SU-DHL-6 (cell line): ENCODE measurements at regions not wholly inside any gene's neighbourhood (a gene's known extent, or its start where the extent isn't known, plus 50 kb on each side); places are given as distances from the start of the nearest gene placed in this dataset.

Experiments used
- H2AFZ ChIP-seq: fragments of 200-600 bp; sonication (generic); 2 replicates; pipeline ENCODE4 v1.6.1; 2014; ENCODE audit warnings: low read depth, mild to moderate bottlenecking, moderate library complexity, mixed read lengths, antibody characterized with exemption, low read length; ENCODE audit not compliant: severe bottlenecking
- H3F3A ChIP-seq: fragments of 200-600 bp; shearing (Covaris generic); 2 replicates; pipeline ENCODE4 v1.6.0; 2016; ENCODE audit warnings: antibody characterized with exemption, mild to moderate bottlenecking; ENCODE audit not compliant: insufficient read depth
- H3K27ac ChIP-seq: fragments of 200-600 bp; sonication (generic); 2 replicates; pipeline ENCODE4 v1.5.1; 2016; ENCODE audit warnings: low read depth, mild to moderate bottlenecking, low read length, moderate library complexity, mixed read lengths
- H3K27me3 ChIP-seq: fragments of 200-600 bp; sonication (generic), shearing (Covaris generic); 2 replicates; pipeline ENCODE4 v1.6.0; 2014; ENCODE audit warnings: mild to moderate bottlenecking, low read length
- H3K36me3 ChIP-seq: fragments of 200-600 bp; sonication (generic); 2 replicates; pipeline ENCODE4 v1.6.1; 2014; ENCODE audit warnings: mild to moderate bottlenecking, low read length, mixed read lengths
- H3K4me2 ChIP-seq: fragments of 300-600, 200-600 bp; shearing (Covaris generic), sonication (generic); 2 replicates; pipeline ENCODE4 v1.6.0; 2014; ENCODE audit warnings: low read length, low read depth, mild to moderate bottlenecking; ENCODE audit not compliant: poor library complexity, severe bottlenecking
- H3K4me3 ChIP-seq: fragments of 200-600 bp; sonication (generic); 2 replicates; pipeline ENCODE4 v1.5.1; 2014; ENCODE audit warnings: antibody characterized with exemption, low read length, mild to moderate bottlenecking, mixed read lengths; ENCODE audit not compliant: insufficient read depth, poor library complexity, severe bottlenecking
- H3K79me2 ChIP-seq: fragments of 200-600 bp; sonication (generic); 2 replicates; pipeline ENCODE4 v1.6.1; 2014; ENCODE audit warnings: mild to moderate bottlenecking, low read length, moderate library complexity; ENCODE audit not compliant: insufficient read depth
- H3K9ac ChIP-seq: fragments of 200-600 bp; sonication (generic); 2 replicates; pipeline ENCODE4 v1.7.0; 2014; ENCODE audit warnings: mild to moderate bottlenecking, low read length
- H3K9me2 ChIP-seq: fragments of 200-600 bp; sonication (generic); replicated peaks from 2 replicates; pipeline ENCODE4 v1.6.1; 2014; ENCODE audit warnings: low read length; ENCODE audit not compliant: insufficient read depth
- H3K9me3 ChIP-seq: fragments of 200-600 bp; sonication (generic); 2 replicates; pipeline ENCODE4 v1.6.1; 2014; ENCODE audit warnings: low read length, mixed read lengths; ENCODE audit not compliant: insufficient read depth
- H4K20me1 ChIP-seq: fragments of 200-600 bp; sonication (generic); 2 replicates; pipeline ENCODE4 v1.6.1; 2014; ENCODE audit warnings: low read depth, mild to moderate bottlenecking, antibody characterized with exemption, low read length, moderate library complexity, mixed read lengths
- EZH2phosphoT487 ChIP-seq: fragments of 200-600 bp; sonication (generic), shearing (Covaris generic); conservative IDR thresholded peaks from 2 replicates; pipeline ENCODE4 v1.6.1; 2018; ENCODE audit warnings: mild to moderate bottlenecking, antibody characterized with exemption, low read length, moderate library complexity, mixed read lengths
- TF ChIP-seq, protein P1 (sequence below): fragments of 200-600 bp; sonication (generic); IDR thresholded peaks from one replicate; pipeline ENCODE4 v1.5.1; 2017; ENCODE audit warnings: antibody characterized with exemption, mild to moderate bottlenecking, low read length, moderate library complexity; ENCODE audit not compliant: insufficient read depth, poor library complexity, severe bottlenecking

DNA sequence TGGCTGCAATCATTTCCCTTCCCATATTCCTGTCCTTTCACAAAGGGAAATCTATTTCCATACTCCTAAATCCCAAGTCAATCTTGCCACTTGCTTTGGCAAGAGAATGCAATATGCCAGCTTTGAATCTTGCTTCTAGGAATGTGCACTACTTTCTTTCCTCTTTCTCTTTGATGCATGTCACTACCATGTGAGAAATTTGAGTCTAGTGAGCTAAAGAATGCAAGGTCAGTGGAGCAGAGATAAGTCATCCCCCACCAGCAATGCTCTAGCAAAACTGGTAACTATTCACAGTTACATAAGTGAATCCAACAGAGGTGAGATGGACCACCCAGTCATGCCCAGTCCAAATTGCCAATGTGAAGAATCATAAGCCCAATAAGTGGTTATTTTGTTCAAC is 910.4 kb downstream of the RAB28 start:
- TF ChIP-seq, protein P1, sequence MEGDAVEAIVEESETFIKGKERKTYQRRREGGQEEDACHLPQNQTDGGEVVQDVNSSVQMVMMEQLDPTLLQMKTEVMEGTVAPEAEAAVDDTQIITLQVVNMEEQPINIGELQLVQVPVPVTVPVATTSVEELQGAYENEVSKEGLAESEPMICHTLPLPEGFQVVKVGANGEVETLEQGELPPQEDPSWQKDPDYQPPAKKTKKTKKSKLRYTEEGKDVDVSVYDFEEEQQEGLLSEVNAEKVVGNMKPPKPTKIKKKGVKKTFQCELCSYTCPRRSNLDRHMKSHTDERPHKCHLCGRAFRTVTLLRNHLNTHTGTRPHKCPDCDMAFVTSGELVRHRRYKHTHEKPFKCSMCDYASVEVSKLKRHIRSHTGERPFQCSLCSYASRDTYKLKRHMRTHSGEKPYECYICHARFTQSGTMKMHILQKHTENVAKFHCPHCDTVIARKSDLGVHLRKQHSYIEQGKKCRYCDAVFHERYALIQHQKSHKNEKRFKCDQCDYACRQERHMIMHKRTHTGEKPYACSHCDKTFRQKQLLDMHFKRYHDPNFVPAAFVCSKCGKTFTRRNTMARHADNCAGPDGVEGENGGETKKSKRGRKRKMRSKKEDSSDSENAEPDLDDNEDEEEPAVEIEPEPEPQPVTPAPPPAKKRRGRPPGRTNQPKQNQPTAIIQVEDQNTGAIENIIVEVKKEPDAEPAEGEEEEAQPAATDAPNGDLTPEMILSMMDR, result no peak
- no peak for TF ChIP-seq EZH2phosphoT487
- no peak overlapping the region for H3K4me2 ChIP-seq
- H3K9me2 ChIP-seq, result no peaks in the 10 kb centered on the region
- no peak overlapping the region for H3K4me3 ChIP-seq
- no peaks in the 10 kb centered on the region for H4K20me1 ChIP-seq
- H3K36me3 ChIP-seq, result no peaks in the 10 kb centered on the region
- H3K27ac ChIP-seq, result no peak overlapping the region
- H3K79me2 ChIP-seq, result no peaks in the 10 kb centered on the region
- no peaks in the 10 kb centered on the region for H3K27me3 ChIP-seq
- H2AFZ ChIP-seq, result no peak overlapping the region
- H3K9ac ChIP-seq, result no peak overlapping the region
- no peaks in the 10 kb centered on the region for H3F3A ChIP-seq
- no peaks in the 10 kb centered on the region for H3K9me3 ChIP-seq

DNA sequence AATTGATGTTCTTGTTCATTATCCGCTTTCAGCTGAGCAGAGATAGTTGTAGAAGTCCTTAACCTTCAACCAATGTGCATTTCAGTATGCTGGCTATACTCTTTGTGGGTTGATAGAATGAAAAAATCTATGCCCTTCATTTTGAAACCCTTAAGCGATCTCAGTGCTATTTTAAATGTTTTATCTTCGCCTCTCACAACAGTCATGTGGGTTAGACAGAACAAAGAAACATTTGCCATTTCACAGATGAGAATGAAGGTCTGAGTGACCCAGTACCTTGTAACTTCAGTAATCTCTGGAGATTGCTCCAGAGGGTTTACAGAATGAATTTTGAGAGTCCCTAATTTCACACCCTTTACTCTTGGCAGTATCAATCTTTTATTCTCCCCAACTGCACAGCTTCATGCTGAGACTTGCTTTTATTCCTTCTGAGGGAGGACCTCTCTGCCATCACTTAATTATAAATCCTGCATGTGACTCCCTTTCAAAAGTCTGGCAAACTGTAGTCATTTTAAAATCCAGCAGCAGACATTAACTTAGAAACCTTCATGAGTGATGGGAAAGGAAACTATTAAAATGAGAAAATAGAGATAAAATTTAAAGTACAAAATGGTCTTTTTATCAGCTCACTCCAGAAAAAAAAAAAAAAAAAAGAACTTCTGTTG is 921.5 kb downstream of the RAB28 start:
- Histone ChIP-seq H3K4me3 (no peak overlapping the region), H2AFZ (no peak overlapping the region), H3F3A (no peaks in the 10 kb centered on the region), H3K79me2 (no peaks in the 10 kb centered on the region), H4K20me1 (no peaks in the 10 kb centered on the region), H3K9me2 (no peaks in the 10 kb centered on the region), H3K27me3 (no peaks in the 10 kb centered on the region), H3K4me2 (no peak overlapping the region), H3K9ac (no peak overlapping the region), H3K9me3 (no peaks in the 10 kb centered on the region), H3K36me3 (no peaks in the 10 kb centered on the region), H3K27ac (no peak overlapping the region)
- TF ChIP-seq, protein P1, result no peak
- TF ChIP-seq EZH2phosphoT487, result no peak

DNA sequence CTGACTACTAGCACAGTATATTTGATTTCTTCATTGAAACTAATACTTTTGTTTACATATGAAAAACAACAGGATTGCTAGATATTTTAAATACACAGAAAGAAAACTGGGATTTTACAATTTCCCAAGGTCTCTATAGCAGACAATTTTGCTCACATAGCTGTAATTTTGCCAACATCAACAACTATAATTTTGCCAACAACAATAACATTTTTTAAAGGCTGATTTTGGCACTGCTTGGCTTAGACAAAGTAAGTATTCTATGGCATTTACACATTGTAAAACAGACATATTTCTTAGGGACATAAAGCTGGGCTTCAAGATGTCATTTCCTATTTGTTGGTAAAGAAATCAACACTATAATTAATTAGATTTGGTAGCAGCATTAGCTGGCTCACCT is 922.1 kb downstream of the RAB28 start:
- no peak overlapping the region for H3K4me3 ChIP-seq
- TF ChIP-seq, protein P1, result no peak
- no peaks in the 10 kb centered on the region for H3K27me3 ChIP-seq
- no peak overlapping the region for H2AFZ ChIP-seq
- H3K36me3 ChIP-seq, result no peaks in the 10 kb centered on the region
- H3K9me3 ChIP-seq, result no peaks in the 10 kb centered on the region
- no peak overlapping the region for H3K9ac ChIP-seq
- no peaks in the 10 kb centered on the region for H3F3A ChIP-seq
- no peak overlapping the region for H3K27ac ChIP-seq
- H3K79me2 ChIP-seq, result no peaks in the 10 kb centered on the region
- no peak overlapping the region for H3K4me2 ChIP-seq
- H4K20me1 ChIP-seq, result no peaks in the 10 kb centered on the region
- no peaks in the 10 kb centered on the region for H3K9me2 ChIP-seq
